H1 (cell line): ENCODE measurements at regions not wholly inside any gene's neighbourhood (a gene's known extent, or its start where the extent isn't known, plus 50 kb on each side); places are given as distances from the start of the nearest gene placed in this dataset.

Experiments used
- CTCF ChIA-PET: fragments of 300-600 bp; sonication (Branson Sonifier 250); formaldehyde crosslinking; loops from one replicate; lab custom pipeline; 2021; ENCODE audit not compliant: partially characterized antibody; lab: Charles Lee
- POLR2A ChIA-PET: fragments of 300-600 bp; sonication (Branson Sonifier 250); formaldehyde crosslinking; loops from one replicate; lab custom pipeline; 2021; ENCODE audit warnings: inconsistent platforms; ENCODE audit not compliant: partially characterized antibody; lab: Charles Lee
- DNase-seq, 2 experiments: peaks; one replicate each; pipeline versions ENCODE4 v3.0.0 to v3.0.0-alpha.2; 2010 to 2022; ENCODE audit warnings: low spot score in 2 of 2, low read depth in 1 of 2, mixed read lengths in 1 of 2
- FAIRE-seq: peaks from 2 replicates; lab custom pipeline; 2011; peaks lifted over from hg19 to GRCh38; lab: Jason Lieb, UNC
- H2AFZ ChIP-seq: 2 replicates; pipeline ENCODE4 v1.8.1; 2012; ENCODE audit warnings: low read length, inconsistent platforms
- H2AK5ac ChIP-seq: 2 replicates; pipeline ENCODE4 v1.6.1; 2013; ENCODE audit warnings: low read depth, low read length
- H2BK120ac ChIP-seq: replicated peaks from 2 replicates; pipeline ENCODE3; 2013; ENCODE audit warnings: low read depth, low read length, inconsistent platforms
- H2BK12ac ChIP-seq: 2 replicates; pipeline ENCODE4 v1.6.1; 2013; ENCODE audit warnings: low read depth, low read length
- H2BK15ac ChIP-seq: 2 replicates; pipeline ENCODE4 v1.6.1; 2013; ENCODE audit warnings: low read length
- H2BK20ac ChIP-seq: 2 replicates; pipeline ENCODE4 v1.6.1; 2013; ENCODE audit warnings: low read length
- H2BK5ac ChIP-seq: 2 replicates; pipeline ENCODE4 v1.6.1; 2013; ENCODE audit warnings: low read depth, low read length
- H3K14ac ChIP-seq: 2 replicates; pipeline ENCODE4 v1.6.1; 2013; ENCODE audit warnings: inconsistent platforms; ENCODE audit not compliant: insufficient read length
- H3K18ac ChIP-seq: 2 replicates; pipeline ENCODE4 v1.6.1; 2013; ENCODE audit warnings: low read length; ENCODE audit errors: extremely low read depth
- H3K23ac ChIP-seq: 2 replicates; pipeline ENCODE4 v1.6.1; 2013; ENCODE audit warnings: inconsistent platforms; ENCODE audit not compliant: insufficient read length
- H3K23me2 ChIP-seq: 2 replicates; pipeline ENCODE4 v1.6.1; 2013; ENCODE audit warnings: low read depth, low read length
- H3K27ac ChIP-seq: 2 replicates; pipeline ENCODE4 v1.6.1; 2011; ENCODE audit warnings: low read depth, low read length, inconsistent platforms
- H3K27me3 ChIP-seq, 4 experiments: replicated peaks in 1 of 4; 1 replicate in 1 of 4; 2 replicates in 3 of 4; pipeline versions ENCODE4 v1.6.1 to v1.8.1; 2011 to 2013; ENCODE audit warnings: low read length in 3 of 4, mild to moderate bottlenecking in 3 of 4, inconsistent platforms in 2 of 4, mixed read lengths in 2 of 4, moderate library complexity in 1 of 4; ENCODE audit not compliant: control insufficient read depth in 3 of 4, insufficient read depth in 3 of 4; ENCODE audit errors: extremely low read depth in 1 of 4
- H3K36me3 ChIP-seq, 4 experiments: 2 replicates each; pipeline versions ENCODE4 v1.6.1 to v1.8.1; 2011 to 2013; ENCODE audit warnings: mild to moderate bottlenecking in 4 of 4, low read length in 3 of 4, moderate library complexity in 2 of 4, control low read depth in 1 of 4, inconsistent platforms in 1 of 4; ENCODE audit not compliant: insufficient read depth in 4 of 4, control insufficient read depth in 2 of 4
- H3K4ac ChIP-seq: replicated peaks from 2 replicates; pipeline ENCODE3; 2013; ENCODE audit warnings: low read length, low read depth, mixed read lengths, inconsistent platforms; ENCODE audit not compliant: insufficient read length
- H3K4me1 ChIP-seq, 4 experiments: replicated peaks in 1 of 4; 1 replicate in 1 of 4; 2 replicates in 3 of 4; pipeline versions ENCODE4 v1.6.1 to v1.8.1; 2011 to 2013; ENCODE audit warnings: low read length in 3 of 4, inconsistent platforms in 2 of 4, mixed read lengths in 1 of 4; ENCODE audit not compliant: insufficient read depth in 4 of 4, control insufficient read depth in 3 of 4
- H3K4me2 ChIP-seq, 2 experiments: 2 replicates each; pipeline versions ENCODE4 v1.6.1 to v1.8.1; 2011 to 2013; ENCODE audit warnings: low read depth in 2 of 2, low read length in 2 of 2, control low read depth in 1 of 2, inconsistent platforms in 1 of 2, mild to moderate bottlenecking in 1 of 2; ENCODE audit not compliant: insufficient read depth in 1 of 2
- H3K4me3 ChIP-seq, 4 experiments: fragments of 200-600, 300-600 bp in 1 of 4; sonication (generic), shearing (Covaris generic), sonication (Bioruptor Twin) in 1 of 4; 2 replicates each; pipeline versions ENCODE4 v1.5.1 to v1.8.1; 2011 to 2016; ENCODE audit warnings: low read length in 4 of 4, low read depth in 3 of 4, control low read depth in 2 of 4, inconsistent platforms in 2 of 4, mild to moderate bottlenecking in 2 of 4, mixed read lengths in 1 of 4, moderate library complexity in 1 of 4; ENCODE audit not compliant: insufficient read depth in 2 of 4; ENCODE audit errors: extremely low read depth in 1 of 4
- H3K56ac ChIP-seq: replicated peaks from 2 replicates; pipeline ENCODE3; 2013; ENCODE audit warnings: low read depth, mild to moderate bottlenecking, mixed read lengths, low read length, inconsistent platforms; ENCODE audit not compliant: insufficient read length
- H3K79me1 ChIP-seq: 2 replicates; pipeline ENCODE4 v1.6.1; 2013; ENCODE audit warnings: low read depth, low read length, control low read depth
- H3K79me2 ChIP-seq, 2 experiments: 2 replicates each; pipeline versions ENCODE4 v1.6.1 to v1.8.1; 2012 to 2013; ENCODE audit warnings: low read length in 2 of 2, mild to moderate bottlenecking in 2 of 2, inconsistent platforms in 1 of 2; ENCODE audit not compliant: insufficient read depth in 2 of 2, control insufficient read depth in 1 of 2
- H3K9ac ChIP-seq, 4 experiments: replicated peaks in 1 of 4; 1 replicate in 1 of 4; 2 replicates in 3 of 4; pipeline versions ENCODE4 v1.6.1 to v1.8.1; 2011 to 2013; ENCODE audit warnings: low read depth in 3 of 4, low read length in 3 of 4, control low read depth in 2 of 4, mild to moderate bottlenecking in 2 of 4, moderate library complexity in 2 of 4, inconsistent platforms in 1 of 4; ENCODE audit errors: extremely low read depth in 1 of 4
- H3K9me3 ChIP-seq, 2 experiments: 2 replicates each; pipeline versions ENCODE4 v1.6.1 to v1.8.1; 2012 to 2013; ENCODE audit warnings: mild to moderate bottlenecking in 2 of 2, moderate library complexity in 2 of 2, control low read depth in 1 of 2, inconsistent platforms in 1 of 2, low read depth in 1 of 2, low read length in 1 of 2, mixed read lengths in 1 of 2; ENCODE audit not compliant: insufficient read depth in 2 of 2
- H4K20me1 ChIP-seq, 2 experiments: replicated peaks in 1 of 2; 2 replicates each; pipeline versions ENCODE3 to v1.8.1; 2011 to 2013; ENCODE audit warnings: inconsistent platforms in 2 of 2, low read length in 2 of 2, mild to moderate bottlenecking in 1 of 2; ENCODE audit not compliant: insufficient read depth in 2 of 2, control insufficient read depth in 1 of 2
- H4K5ac ChIP-seq: 2 replicates; pipeline ENCODE4 v1.6.1; 2013; ENCODE audit warnings: low read length, low read depth, mixed read lengths, inconsistent platforms; ENCODE audit not compliant: insufficient read length
- H4K8ac ChIP-seq: 2 replicates; pipeline ENCODE4 v1.8.0; 2013; ENCODE audit warnings: mild to moderate bottlenecking, moderate library complexity, low read length, inconsistent platforms; ENCODE audit not compliant: insufficient read depth; ENCODE audit errors: extremely low read depth
- H4K91ac ChIP-seq: replicated peaks from 2 replicates; pipeline ENCODE3; 2013; ENCODE audit warnings: low read length, mixed read lengths, inconsistent platforms; ENCODE audit not compliant: insufficient read length
- ASH2L ChIP-seq: fragments of 200-600, 300-600 bp; sonication (generic); IDR thresholded peaks from one replicate; pipeline ENCODE4 v1.7.1; 2017; ENCODE audit warnings: low read length
- BACH1 ChIP-seq: IDR thresholded peaks from 2 replicates; pipeline ENCODE4 v1.6.1; 2012; ENCODE audit warnings: low read length, improper control_type of control experiment
- CBX8 ChIP-seq: fragments of 300-800, 300-1000 bp; sonication (generic); IDR thresholded peaks from 2 replicates; pipeline ENCODE4 v1.7.1; 2016; ENCODE audit warnings: low read depth, low read length, borderline replicate concordance
- CEBPB ChIP-seq: IDR thresholded peaks from 2 replicates; pipeline ENCODE4 v1.6.1; 2012; ENCODE audit warnings: low read depth, low read length
- CHD2 ChIP-seq: IDR thresholded peaks from 2 replicates; pipeline ENCODE4 v1.6.1; 2012; ENCODE audit warnings: low read length, improper control_type of control experiment
- GTF2F1 ChIP-seq: IDR thresholded peaks from 2 replicates; pipeline ENCODE4 v1.6.1; 2012; ENCODE audit warnings: low read depth, low read length, improper control_type of control experiment, borderline replicate concordance
- JUND ChIP-seq: IDR thresholded peaks from 2 replicates; pipeline ENCODE4 v1.6.1; 2011; ENCODE audit warnings: mild to moderate bottlenecking, improper control_type of control experiment, low read length
- NANOG ChIP-seq: IDR thresholded peaks from 2 replicates; pipeline ENCODE4 v1.6.1; 2011; ENCODE audit warnings: low read length, low read depth, mild to moderate bottlenecking, inconsistent platforms; ENCODE audit not compliant: insufficient read depth, poor library complexity, severe bottlenecking
- RBBP5 ChIP-seq: IDR thresholded peaks from 2 replicates; pipeline ENCODE4 v1.7.1; 2012; ENCODE audit warnings: low read depth, mild to moderate bottlenecking, inconsistent platforms, low read length, moderate library complexity, borderline replicate concordance
- SIN3A ChIP-seq, 2 experiments: IDR thresholded peaks in 1 of 2; conservative IDR thresholded peaks in 1 of 2; 2 replicates each; pipeline ENCODE4 v1.6.1; 2011 to 2012; ENCODE audit warnings: low read length in 2 of 2, improper control_type of control experiment in 1 of 2, low read depth in 1 of 2, mild to moderate bottlenecking in 1 of 2
- SP4 ChIP-seq: IDR thresholded peaks from 2 replicates; pipeline ENCODE4 v1.6.1; 2012; ENCODE audit warnings: low read length, inconsistent platforms
- SUZ12 ChIP-seq: fragments of 200-600 bp; sonication (generic); IDR thresholded peaks from 2 replicates; pipeline ENCODE4 v1.6.1; 2012; ENCODE audit warnings: mild to moderate bottlenecking, inconsistent platforms, low read length, moderate library complexity, mixed read lengths
- TEAD4 ChIP-seq: IDR thresholded peaks from 2 replicates; pipeline ENCODE4 v1.6.1; 2012; ENCODE audit warnings: low read depth, low read length, inconsistent platforms, mixed read lengths
- ZNF274 ChIP-seq: IDR thresholded peaks from 2 replicates; pipeline ENCODE4 v1.7.0; 2012; ENCODE audit warnings: low read length, borderline replicate concordance; ENCODE audit errors: extremely low read depth
- WGBS, 2 experiments: shearing (Covaris generic) in 1 of 2; methylation state at CpG; one replicate each; pipeline versions ENCODE4 v1.1.6 to v1.1.7; 2013 to 2015; ENCODE audit warnings: low lambda C conversion rate in 2 of 2, mixed read lengths in 2 of 2, inconsistent platforms in 1 of 2, low coverage in 1 of 2, missing lambda C conversion rate in 1 of 2; ENCODE audit not compliant: insufficient replicate concordance in 2 of 2, insufficient coverage in 1 of 2, insufficient read length in 1 of 2; ENCODE audit errors: extremely low coverage in 1 of 2, missing lambda C conversion rate in 1 of 2; 5-methylcytosine and 5-hydroxymethylcytosine counted together
- TF ChIP-seq, protein P1 (sequence below): IDR thresholded peaks from 2 replicates; pipeline ENCODE4 v1.6.1; 2011; ENCODE audit warnings: low read length, improper control_type of control experiment

DNA sequence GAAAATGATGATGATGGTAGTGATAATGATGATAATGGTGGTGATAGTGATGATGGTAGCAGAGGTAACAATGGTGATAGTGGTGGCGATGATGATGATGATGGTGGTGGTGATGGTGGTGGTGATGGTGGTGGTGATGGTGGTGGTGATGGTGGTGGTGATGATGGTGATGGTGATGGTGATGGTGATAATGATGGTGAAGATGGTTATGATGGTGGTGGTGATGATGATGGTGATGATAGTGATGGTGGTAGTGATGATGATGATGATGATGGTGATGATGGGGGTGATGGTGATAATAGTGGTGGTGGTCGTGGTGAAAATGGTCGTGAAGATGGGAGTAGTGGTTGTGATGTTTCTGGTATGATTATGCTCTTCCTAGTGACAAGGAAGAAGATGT is 581.8 kb downstream of the HS3ST4 start:
- FAIRE-seq (no peak), DNase-seq (no peak)
- H3K18ac ChIP-seq: no peak overlapping the region
- H3K4ac ChIP-seq: no peak overlapping the region
- peaks cover 0 to 2% of the 10 kb centered on the region in 2 experiments for H4K20me1 ChIP-seq
- no peaks in the 10 kb centered on the region for H3K36me3 ChIP-seq
- peaks cover 5% of the 10 kb centered on the region; the same call in 1 of the 2 replicates for H3K23me2 ChIP-seq
- 82% methylated on average over 3 of the region's 3 CpGs; no CpG with 5 or more reads in 1 of the 2 experiments for WGBS, 2 experiments
- POLR2A ChIA-PET: no interaction called here
- H3K4me1 ChIP-seq: no peaks in the 10 kb centered on the region
- H3K27me3 ChIP-seq: no peaks in the 10 kb centered on the region
- no peak overlapping the region for H2BK12ac ChIP-seq
- no peak overlapping the region for H4K5ac ChIP-seq
- H3K4me2 ChIP-seq: no peak overlapping the region
- no peaks in the 10 kb centered on the region for H3K79me2 ChIP-seq
- H3K14ac ChIP-seq: no peak overlapping the region
- H2AK5ac ChIP-seq: no peak overlapping the region
- no peaks in the 10 kb centered on the region for H3K79me1 ChIP-seq
- no peak overlapping the region for H4K91ac ChIP-seq
- H2BK5ac ChIP-seq: no peak overlapping the region
- H3K27ac ChIP-seq: no peak overlapping the region
- no peak overlapping the region for H4K8ac ChIP-seq
- H2BK120ac ChIP-seq: no peak overlapping the region
- H2AFZ ChIP-seq: no peak overlapping the region
- CTCF ChIA-PET: no interaction called here
- H3K9ac ChIP-seq: no peak overlapping the region
- H2BK15ac ChIP-seq: no peak overlapping the region
- peak overlapping the region; percentile 94 for H3K56ac ChIP-seq
- no peak overlapping the region for H3K4me3 ChIP-seq
- no peak overlapping the region for H3K23ac ChIP-seq
- H3K9me3 ChIP-seq: peaks cover 0 to 4% of the 10 kb centered on the region in 2 experiments; a peak in 1 of 4 replicates
- no peak overlapping the region for H2BK20ac ChIP-seq
- TF ChIP-seq, protein P1, sequence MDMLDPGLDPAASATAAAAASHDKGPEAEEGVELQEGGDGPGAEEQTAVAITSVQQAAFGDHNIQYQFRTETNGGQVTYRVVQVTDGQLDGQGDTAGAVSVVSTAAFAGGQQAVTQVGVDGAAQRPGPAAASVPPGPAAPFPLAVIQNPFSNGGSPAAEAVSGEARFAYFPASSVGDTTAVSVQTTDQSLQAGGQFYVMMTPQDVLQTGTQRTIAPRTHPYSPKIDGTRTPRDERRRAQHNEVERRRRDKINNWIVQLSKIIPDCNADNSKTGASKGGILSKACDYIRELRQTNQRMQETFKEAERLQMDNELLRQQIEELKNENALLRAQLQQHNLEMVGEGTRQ: no peak
- TF ChIP-seq GTF2F1: no peak
- TF ChIP-seq SP4: no peak
- no peak for TF ChIP-seq NANOG
- no peak for TF ChIP-seq SIN3A (conservative IDR thresholded peaks at IDR 0.05 in 1 of 2, IDR thresholded peaks at IDR 0.05 in 1 of 2; ENCODE audit: low read depth in 1 of 2, low read length in 2 of 2)
- TF ChIP-seq TEAD4: no peak
- no peak for TF ChIP-seq BACH1
- TF ChIP-seq JUND: no peak
- no peak for TF ChIP-seq ASH2L
- no peak for TF ChIP-seq SUZ12
- TF ChIP-seq ZNF274: no peak
- no peak for TF ChIP-seq RBBP5
- TF ChIP-seq CEBPB: no peak
- no peak for TF ChIP-seq CBX8
- no peak for TF ChIP-seq CHD2
